ENCODE measurements at regions not wholly inside any gene's neighbourhood (a gene's known extent, or its start where the extent isn't known, plus 50 kb on each side); places are given as distances from the start of the nearest gene placed in this dataset.

- TF ChIP-seq POLR2AphosphoS5 (IDR thresholded peaks at IDR 0.05; ENCODE audit: low read depth, low read length): no peak
- no peak for TF ChIP-seq POLR2A (IDR thresholded peaks at IDR 0.05; ENCODE audit: borderline replicate concordance, extremely low read depth, insufficient read depth, insufficient read length)
- TF ChIP-seq, protein P1, sequence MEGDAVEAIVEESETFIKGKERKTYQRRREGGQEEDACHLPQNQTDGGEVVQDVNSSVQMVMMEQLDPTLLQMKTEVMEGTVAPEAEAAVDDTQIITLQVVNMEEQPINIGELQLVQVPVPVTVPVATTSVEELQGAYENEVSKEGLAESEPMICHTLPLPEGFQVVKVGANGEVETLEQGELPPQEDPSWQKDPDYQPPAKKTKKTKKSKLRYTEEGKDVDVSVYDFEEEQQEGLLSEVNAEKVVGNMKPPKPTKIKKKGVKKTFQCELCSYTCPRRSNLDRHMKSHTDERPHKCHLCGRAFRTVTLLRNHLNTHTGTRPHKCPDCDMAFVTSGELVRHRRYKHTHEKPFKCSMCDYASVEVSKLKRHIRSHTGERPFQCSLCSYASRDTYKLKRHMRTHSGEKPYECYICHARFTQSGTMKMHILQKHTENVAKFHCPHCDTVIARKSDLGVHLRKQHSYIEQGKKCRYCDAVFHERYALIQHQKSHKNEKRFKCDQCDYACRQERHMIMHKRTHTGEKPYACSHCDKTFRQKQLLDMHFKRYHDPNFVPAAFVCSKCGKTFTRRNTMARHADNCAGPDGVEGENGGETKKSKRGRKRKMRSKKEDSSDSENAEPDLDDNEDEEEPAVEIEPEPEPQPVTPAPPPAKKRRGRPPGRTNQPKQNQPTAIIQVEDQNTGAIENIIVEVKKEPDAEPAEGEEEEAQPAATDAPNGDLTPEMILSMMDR (IDR thresholded peaks at IDR 0.05 in 2 of 3, conservative IDR thresholded peaks at IDR 0.05 in 1 of 3; ENCODE audit: borderline replicate concordance in 1 of 3, insufficient read depth in 1 of 3, low read depth in 2 of 3, low read length in 2 of 3): no peak
- no peak for TF ChIP-seq ATF3 (IDR thresholded peaks at IDR 0.05)
- no peak for TF ChIP-seq SRF (IDR thresholded peaks at IDR 0.05; ENCODE audit: low read depth)
- TF ChIP-seq ZNF274 (IDR thresholded peaks at IDR 0.05; ENCODE audit: low read depth, low read length): no peak
- TF ChIP-seq RAD21 (IDR thresholded peaks at IDR 0.05; ENCODE audit: low read depth): no peak
- TF ChIP-seq SIN3A (IDR thresholded peaks at IDR 0.05; ENCODE audit: low read depth): no peak
- TF ChIP-seq EGR1 (IDR thresholded peaks at IDR 0.05; ENCODE audit: low read depth): no peak
- TF ChIP-seq SP1 (IDR thresholded peaks at IDR 0.05; ENCODE audit: low read depth): no peak
These were observed 67.3 kb downstream of the TMEM18 start for GRCh38 chr2:609881-610280.

Measured in HCT116 (cell line).